ENCODE measurements at regions not wholly inside any gene's neighbourhood (a gene's known extent, or its start where the extent isn't known, plus 50 kb on each side); places are given as distances from the start of the nearest gene placed in this dataset.
"Not testable (repeated sequence)": the region's sequence is repeated elsewhere in the genome, so short reads cannot be mapped to it uniquely, and the experiment has no call there.

GRCh38 chr5:26181582-26181981, 856.8 kb downstream of the CDH9 start:
- no peak for DNase-seq

- DNase-seq, result no peak
These were observed 889.7 kb downstream of the CDH9 start for GRCh38 chr5:26148569-26149107.

GRCh38 chr5:26143259-26143658, 895.1 kb downstream of the CDH9 start:
- no peak for DNase-seq

GRCh38 chr5:26121338-26121737, 917.0 kb downstream of the CDH9 start:
- peak in 1 of 2 experiments; percentile 28 for DNase-seq

GRCh38 chr5:26104175-26104574, 934.2 kb downstream of the CDH9 start:
- no peak for DNase-seq

GRCh38 chr5:26060212-26060611, 978.2 kb downstream of the CDH9 start:
- DNase-seq, result no peak

- DNase-seq, result no peak
These were observed 983.8 kb downstream of the CDH9 start for GRCh38 chr5:26054594-26054993.

- no peak for DNase-seq
These were observed 1003.6 kb downstream of the CDH9 start for GRCh38 chr5:26034813-26035212.

GRCh38 chr5:26031481-26031880, 1006.9 kb downstream of the CDH9 start:
- no peak for DNase-seq

GRCh38 chr5:26026044-26026443, 1012.3 kb downstream of the CDH9 start:
- no peak for DNase-seq

GRCh38 chr5:26024774-26025173, 1013.6 kb downstream of the CDH9 start:
- DNase-seq, result peak in 1 of 2 experiments; percentile 36

- peak; percentile 18 to 71 for DNase-seq
These were observed 1015.0 kb downstream of the CDH9 start for GRCh38 chr5:26023361-26023760.

GRCh38 chr5:26014206-26014605, 1024.2 kb downstream of the CDH9 start:
- DNase-seq, result peak in 1 of 2 experiments; percentile 27

- DNase-seq, result no peak
These were observed 1026.3 kb downstream of the CDH9 start for GRCh38 chr5:26012078-26012477.

- peak in 1 of 2 experiments; percentile 5 for DNase-seq
These were observed 1028.6 kb downstream of the CDH9 start for GRCh38 chr5:26009742-26010141.

- DNase-seq, result peak; percentile 89 to 99
These were observed 1034.4 kb downstream of the CDH9 start for GRCh38 chr5:26003966-26004365.

- no peak for DNase-seq
These were observed 1043.2 kb downstream of the CDH9 start for GRCh38 chr5:25995209-25995608.

- DNase-seq, result no peak
These were observed 1044.7 kb downstream of the CDH9 start for GRCh38 chr5:25993701-25994100.

GRCh38 chr5:25991639-25992038, 1046.7 kb downstream of the CDH9 start:
- DNase-seq, result no peak

GRCh38 chr5:25990771-25991170, 1047.6 kb downstream of the CDH9 start:
- DNase-seq, result no peak

GRCh38 chr5:25979086-25979485, 1059.3 kb downstream of the CDH9 start:
- no peak for DNase-seq

- peak in 1 of 2 experiments; percentile 12 for DNase-seq
These were observed 1062.5 kb downstream of the CDH9 start for GRCh38 chr5:25975885-25976284.

GRCh38 chr5:25974451-25974850, 1063.9 kb downstream of the CDH9 start:
- DNase-seq, result no peak

GRCh38 chr5:25970906-25971489, 1067.4 kb downstream of the CDH9 start:
- no peak for DNase-seq

GRCh38 chr5:25969042-25969441, 1069.3 kb downstream of the CDH9 start:
- not testable (repeated sequence) for DNase-seq
